Small intestine (tissue), 7 donors: ENCODE measurements at regions not wholly inside any gene's neighbourhood (a gene's known extent, or its start where the extent isn't known, plus 50 kb on each side); places are given as distances from the start of the nearest gene placed in this dataset.

Experiments used
- DNase-seq, 2 donors: peaks; one replicate each; pipeline versions ENCODE4 v3.0.0 to v3.0.0-alpha.2; 2013
- FAIRE-seq: peaks from 2 replicates; lab custom pipeline; 2012; peaks lifted over from hg19 to GRCh38; lab: Jason Lieb, UNC
- H3K27ac ChIP-seq, 3 donors: one replicate each; pipeline ENCODE4 v1.5.1; 2013; ENCODE audit warnings: low read length in 2 of 3, mild to moderate bottlenecking in 2 of 3, control low read depth in 1 of 3, inconsistent platforms in 1 of 3, low read depth in 1 of 3, moderate library complexity in 1 of 3
- H3K27me3 ChIP-seq, 3 donors: one replicate each; pipeline ENCODE4 v1.6.1; 2013; ENCODE audit warnings: low read length in 3 of 3, inconsistent platforms in 1 of 3; ENCODE audit not compliant: control insufficient read depth in 3 of 3, insufficient read depth in 3 of 3
- H3K36me3 ChIP-seq, 3 donors: one replicate each; pipeline ENCODE4 v1.6.1; 2013; ENCODE audit warnings: low read length in 3 of 3, inconsistent platforms in 1 of 3, low read depth in 1 of 3, mild to moderate bottlenecking in 1 of 3, moderate library complexity in 1 of 3; ENCODE audit not compliant: control insufficient read depth in 3 of 3, insufficient read depth in 2 of 3
- H3K4me1 ChIP-seq, 3 donors: one replicate each; pipeline ENCODE4 v1.6.1; 2013; ENCODE audit warnings: low read length in 2 of 3, inconsistent platforms in 1 of 3, low read depth in 1 of 3, mild to moderate bottlenecking in 1 of 3, moderate library complexity in 1 of 3; ENCODE audit not compliant: control insufficient read depth in 3 of 3, insufficient read depth in 2 of 3
- H3K4me3 ChIP-seq, 3 donors: one replicate each; pipeline ENCODE4 v1.5.1; 2013; ENCODE audit warnings: low read length in 3 of 3, control low read depth in 1 of 3, inconsistent platforms in 1 of 3, low read depth in 1 of 3, mild to moderate bottlenecking in 1 of 3, moderate library complexity in 1 of 3
- H3K9me3 ChIP-seq, 2 donors: one replicate each; pipeline ENCODE4 v1.6.1; 2013; ENCODE audit warnings: low read depth in 1 of 2, low read length in 1 of 2; ENCODE audit not compliant: control insufficient read depth in 2 of 2, insufficient read depth in 1 of 2
- WGBS, 3 donors: extraction: QIAGEN DNeasy Blood & Tissue Kit; methylation state at CpG; one replicate each; pipeline ENCODE4 v1.1.7; 2013; 5-methylcytosine and 5-hydroxymethylcytosine counted together
- donor health status: healthy with polysubstance abuse.
- donor health status: control.
- donor health status: control.
- donor health status: Bipolar disorder and iron deficiency.
- donor health status: healthy.

- Histone ChIP-seq H3K4me1 (no peaks in the 10 kb centered on the region), H3K27ac (no peak overlapping the region), H3K27me3 (no peaks in the 10 kb centered on the region), H3K9me3 (peaks cover 0 to 2% of the 10 kb centered on the region in 2 donors), H3K36me3 (no peaks in the 10 kb centered on the region), H3K4me3 (no peak overlapping the region)
- DNase-seq = no peak
- 56 to 72% (median 56%) methylated on average over 3 of the region's 3 CpGs for WGBS, 3 donors
- FAIRE-seq = no peak
Observed at GRCh38 chr21:17348357-17348756, 164.5 kb upstream of the CXADR start.

GRCh38 chr21:17348849-17349248 is 164.0 kb upstream of the CXADR start:
- H3K36me3 ChIP-seq = no peaks in the 10 kb centered on the region
- H3K4me1 ChIP-seq = no peaks in the 10 kb centered on the region
- peaks cover 0 to 2% of the 10 kb centered on the region in 2 donors for H3K9me3 ChIP-seq
- WGBS, 3 donors = 33 to 63% (median 50%) methylated on average over 1 of the region's 1 CpG
- no peaks in the 10 kb centered on the region for H3K27me3 ChIP-seq
- FAIRE-seq (no peak), DNase-seq (no peak)
- H3K4me3 ChIP-seq = no peak overlapping the region
- no peak overlapping the region for H3K27ac ChIP-seq

- H3K36me3 ChIP-seq = no peaks in the 10 kb centered on the region
- no peaks in the 10 kb centered on the region for H3K4me1 ChIP-seq
- FAIRE-seq (no peak), DNase-seq (no peak)
- H3K4me3 ChIP-seq = no peak overlapping the region
- 80 to 92% (median 90%) methylated on average over 2 of the region's 2 CpGs for WGBS, 3 donors
- H3K27me3 ChIP-seq = no peaks in the 10 kb centered on the region
- H3K9me3 ChIP-seq = no peaks in the 10 kb centered on the region
- H3K27ac ChIP-seq = no peak overlapping the region
Observed at GRCh38 chr21:17351766-17352165, 161.1 kb upstream of the CXADR start.

- no peak overlapping the region for H3K4me3 ChIP-seq
- no peaks in the 10 kb centered on the region for H3K27me3 ChIP-seq
- no peak overlapping the region for H3K27ac ChIP-seq
- FAIRE-seq = no peak
- no peaks in the 10 kb centered on the region for H3K36me3 ChIP-seq
- no peaks in the 10 kb centered on the region for H3K4me1 ChIP-seq
- 62 to 83% (median 79%) methylated on average over 3 of the region's 3 CpGs for WGBS, 3 donors
- DNase-seq = no peak
- H3K9me3 ChIP-seq = no peaks in the 10 kb centered on the region
Observed at GRCh38 chr21:17352996-17353655, 159.7 kb upstream of the CXADR start.

GRCh38 chr21:17359781-17360180 is 153.1 kb upstream of the CXADR start:
- FAIRE-seq (no peak), DNase-seq (no peak)
- no peak overlapping the region for H3K4me3 ChIP-seq
- no peaks in the 10 kb centered on the region for H3K4me1 ChIP-seq
- no peaks in the 10 kb centered on the region for H3K9me3 ChIP-seq
- no peak overlapping the region for H3K27ac ChIP-seq
- H3K36me3 ChIP-seq = no peaks in the 10 kb centered on the region
- WGBS, 3 donors = 60 to 86% (median 60%) methylated on average over 2 of the region's 2 CpGs
- no peaks in the 10 kb centered on the region for H3K27me3 ChIP-seq

GRCh38 chr21:17368748-17369363 is 144.0 kb upstream of the CXADR start:
- Histone ChIP-seq H3K9me3 (no peaks in the 10 kb centered on the region), H3K27ac (no peak overlapping the region), H3K4me3 (no peak overlapping the region), H3K36me3 (no peaks in the 10 kb centered on the region), H3K4me1 (no peaks in the 10 kb centered on the region), H3K27me3 (no peaks in the 10 kb centered on the region)
- DNase-seq = no peak
- WGBS, 3 donors = 37 to 45% (median 42%) methylated on average over 3 of the region's 3 CpGs
- FAIRE-seq = no peak

GRCh38 chr21:17370263-17370662 is 142.6 kb upstream of the CXADR start:
- H3K27ac ChIP-seq = no peak overlapping the region
- H3K4me1 ChIP-seq = no peaks in the 10 kb centered on the region
- FAIRE-seq = no peak
- H3K9me3 ChIP-seq = no peaks in the 10 kb centered on the region
- no peaks in the 10 kb centered on the region for H3K27me3 ChIP-seq
- no peak for DNase-seq
- H3K4me3 ChIP-seq = no peak overlapping the region
- H3K36me3 ChIP-seq = no peaks in the 10 kb centered on the region
- 22 to 56% (median 44%) methylated on average over 5 of the region's 5 CpGs for WGBS, 3 donors

- FAIRE-seq = no peak
Observed at GRCh38 chr21:17370916-17371315, 141.9 kb upstream of the CXADR start.

More at GRCh38 chr21:17370916-17371315, 141.9 kb upstream of the CXADR start:
- Histone ChIP-seq H3K27me3 (no peaks in the 10 kb centered on the region), H3K4me1 (no peaks in the 10 kb centered on the region), H3K4me3 (no peak overlapping the region), H3K27ac (no peak overlapping the region), H3K9me3 (no peaks in the 10 kb centered on the region), H3K36me3 (no peaks in the 10 kb centered on the region)
- no peak for DNase-seq
- 25 to 31% (median 30%) methylated on average over 5 of the region's 5 CpGs for WGBS, 3 donors
